HepG2 (cell line): ENCODE measurements at regions not wholly inside any gene's neighbourhood (a gene's known extent, or its start where the extent isn't known, plus 50 kb on each side); places are given as distances from the start of the nearest gene placed in this dataset.

Experiments used
- ATAC-seq: fragments of 200-7000 bp; cut with Tn5 transposase; 3 replicates; pipeline ENCODE4 v1.9.1; 2020; ENCODE audit warnings: mild to moderate bottlenecking, moderate library complexity
- BruUV-seq: library from RNA; stranded (reverse); fragments of 400-500 nt; replicated peaks from 2 replicates; lab custom pipeline; 2021; lab: Mats Ljungman, UMichigan
- CTCF ChIA-PET: fragments of 300-600 bp; formaldehyde crosslinking; extraction: SDS; loops from one replicate; lab custom pipeline; 2021; ENCODE audit warnings: low total read pairs, inconsistent platforms, low intra/inter-chr PET ratio; lab: Yijun Ruan, JAX
- POLR2A ChIA-PET: fragments of 350-600 bp; sonication (Branson Sonifier 250); formaldehyde crosslinking; loops from one replicate; lab custom pipeline; 2020; ENCODE audit warnings: antibody characterized with exemption, inconsistent platforms; lab: Yijun Ruan, JAX
- DNase-seq: peaks from one replicate; pipeline ENCODE4 v3.0.0-alpha.2; 2015; ENCODE audit warnings: low spot score
- FAIRE-seq: peaks from 3 replicates; lab custom pipeline; 2011; peaks lifted over from hg19 to GRCh38; lab: Jason Lieb, UNC
- H2AFZ ChIP-seq: one replicate; pipeline ENCODE4 v1.6.1; 2011; ENCODE audit warnings: low read length, inconsistent platforms
- H3K27ac ChIP-seq: fragments of 300-600 bp; 3 replicates; pipeline ENCODE4 v1.8.0; 2011; ENCODE audit warnings: mixed run types, mild to moderate bottlenecking, mixed read lengths, low read length, inconsistent platforms; ENCODE audit not compliant: insufficient read depth; ENCODE audit errors: extremely low read length
- H3K27me3 ChIP-seq, 2 experiments: fragments of 200-600 bp in 1 of 2; 2 replicates in 1 of 2; 3 replicates in 1 of 2; pipeline versions ENCODE4 v1.6.0 to v1.8.0; 2011; ENCODE audit warnings: low read length in 2 of 2, mild to moderate bottlenecking in 2 of 2, moderate library complexity in 2 of 2, inconsistent platforms in 1 of 2; ENCODE audit not compliant: insufficient read depth in 2 of 2, control insufficient read depth in 1 of 2
- H3K36me3 ChIP-seq, 2 experiments: fragments of 200-600 bp in 1 of 2; replicated peaks in 1 of 2; 2 replicates in 1 of 2; 3 replicates in 1 of 2; pipeline versions ENCODE4 v1.5.1 to v1.8.0; 2011; ENCODE audit warnings: low read length in 2 of 2, inconsistent platforms in 1 of 2; ENCODE audit not compliant: insufficient read depth in 2 of 2, control insufficient read depth in 1 of 2
- H3K4me1 ChIP-seq: 2 replicates; pipeline ENCODE4 v1.5.1; 2012; ENCODE audit warnings: low read length, inconsistent platforms; ENCODE audit not compliant: insufficient read depth
- H3K4me2 ChIP-seq: 2 replicates; pipeline ENCODE4 v1.6.0; 2011; ENCODE audit warnings: low read depth, low read length, inconsistent platforms
- H3K4me3 ChIP-seq, 3 experiments: fragments of 200-600 bp in 1 of 3; sonication (generic), shearing (Covaris generic) in 1 of 3; replicated peaks in 1 of 3; 2 replicates each; pipeline ENCODE4 v1.5.1; 2011 to 2016; ENCODE audit warnings: low read length in 3 of 3, inconsistent platforms in 2 of 3, low read depth in 2 of 3, mild to moderate bottlenecking in 2 of 3, control low read depth in 1 of 3, mixed read lengths in 1 of 3; ENCODE audit not compliant: insufficient read depth in 1 of 3
- H3K79me2 ChIP-seq: one replicate; pipeline ENCODE4 v1.6.1; 2011; ENCODE audit warnings: low read length, inconsistent platforms; ENCODE audit not compliant: insufficient read depth
- H3K9ac ChIP-seq: 2 replicates; pipeline ENCODE4 v1.6.0; 2011; ENCODE audit warnings: mild to moderate bottlenecking, low read depth, low read length, inconsistent platforms; ENCODE audit not compliant: insufficient read depth
- H3K9me3 ChIP-seq: 2 replicates; pipeline ENCODE4 v1.5.1; 2012; ENCODE audit warnings: mild to moderate bottlenecking, low read length
- H4K20me1 ChIP-seq: 2 replicates; pipeline ENCODE4 v1.6.0; 2011; ENCODE audit warnings: inconsistent platforms, mild to moderate bottlenecking, low read length, moderate library complexity; ENCODE audit not compliant: insufficient read depth
- AGO1 ChIP-seq: fragments of 200-400 bp; formaldehyde crosslinking; IDR thresholded peaks from 2 replicates; pipeline ENCODE4 v1.6.1; 2017; ENCODE audit warnings: mild to moderate bottlenecking, low read depth, low read length, moderate library complexity; ENCODE audit not compliant: poor library complexity, severe bottlenecking
- AKAP8 ChIP-seq: sonication (generic); formaldehyde crosslinking; IDR thresholded peaks from 2 replicates; pipeline ENCODE4 v1.5.1; 2020; ENCODE audit warnings: mild to moderate bottlenecking, missing genetic modification reagents
- BRD4 ChIP-seq: sonication (generic); formaldehyde crosslinking; IDR thresholded peaks from 2 replicates; pipeline ENCODE4 v1.4.0; 2020; ENCODE audit warnings: missing genetic modification reagents
- CREBL2 ChIP-seq: sonication (generic); formaldehyde crosslinking; IDR thresholded peaks from 2 replicates; pipeline ENCODE4 v1.8.1; 2023; ENCODE audit warnings: missing genetic modification reagents, mild to moderate bottlenecking, borderline replicate concordance
- HOXA3 ChIP-seq: sonication (generic); formaldehyde crosslinking; IDR thresholded peaks from 2 replicates; pipeline ENCODE4 v1.5.0; 2020; ENCODE audit warnings: missing genetic modification reagents
- MAFK ChIP-seq, 2 experiments: IDR thresholded peaks in 1 of 2; conservative IDR thresholded peaks in 1 of 2; 2 replicates each; pipeline ENCODE4 v1.6.1; 2011; ENCODE audit warnings: improper control_type of control experiment in 2 of 2, low read length in 2 of 2
- TBL1XR1 ChIP-seq: fragments of 150-350 bp; IDR thresholded peaks from 2 replicates; pipeline ENCODE4 v1.6.1; 2014; ENCODE audit warnings: borderline replicate concordance, low read length; ENCODE audit not compliant: partially characterized antibody
- UBTF ChIP-seq: sonication (generic); formaldehyde crosslinking; IDR thresholded peaks from 2 replicates; pipeline ENCODE4 v1.4.0; 2020; ENCODE audit warnings: mild to moderate bottlenecking, missing genetic modification reagents
- ZC3H13 ChIP-seq: sonication (generic); formaldehyde crosslinking; IDR thresholded peaks from 2 replicates; pipeline ENCODE4 v1.8.1; 2023; ENCODE audit warnings: mild to moderate bottlenecking, missing genetic modification reagents, moderate library complexity
- ZNF382 ChIP-seq: sonication (generic); formaldehyde crosslinking; IDR thresholded peaks from 2 replicates; pipeline ENCODE4 v1.5.0; 2020; ENCODE audit warnings: missing genetic modification reagents, mild to moderate bottlenecking, borderline replicate concordance
- ZNF557 ChIP-seq: sonication (generic); formaldehyde crosslinking; IDR thresholded peaks from 2 replicates; pipeline ENCODE4 v1.4.0; 2020; ENCODE audit warnings: missing genetic modification reagents
- ZNF646 ChIP-seq: sonication (generic); formaldehyde crosslinking; IDR thresholded peaks from 2 replicates; pipeline ENCODE4 v1.9.0; 2021; ENCODE audit warnings: mild to moderate bottlenecking, missing genetic modification reagents
- ZNF737 ChIP-seq: sonication (generic); formaldehyde crosslinking; IDR thresholded peaks from 2 replicates; pipeline ENCODE4 v1.5.0; 2020; ENCODE audit warnings: missing genetic modification reagents, mild to moderate bottlenecking, borderline replicate concordance
- ZNF883 ChIP-seq: sonication (generic); formaldehyde crosslinking; IDR thresholded peaks from 2 replicates; pipeline ENCODE4 v1.5.1; 2020; ENCODE audit warnings: mild to moderate bottlenecking, missing genetic modification reagents; ENCODE audit errors: not compliant biosample characterization
- whole genome bisulfite sequencing: methylation state at CpG from one replicate; pipeline ENCODE4 v1.1.6; 2017; ENCODE audit warnings: low lambda C conversion rate; 5-methylcytosine and 5-hydroxymethylcytosine counted together
- in situ Hi-C: cut with HindIII; loops from 2 replicates; pipeline ENCODE4 v1.10.0; 2017; ENCODE audit warnings: low pct_unique_long_range_greater_than_20kb; ENCODE audit not compliant: extremely low pct_ligation_motif_present
- intact Hi-C: fragments of 100-400 bp; cut with micrococcal nuclease; formaldehyde crosslinking; loops from one replicate; pipeline ENCODE4 v1.10.0; 2022; ENCODE audit not compliant: unreplicated experiment

GRCh38 chr1:83095570-83095969, 903.4 kb downstream of the TTLL7 start (continued):
- TF ChIP-seq ZNF646 (no peak), BRD4 (CRISPR knock-in tag) (no peak), ZNF883 (CRISPR knock-in tag) (no peak), ZNF382 (no peak), TBL1XR1 (no peak), ZNF557 (CRISPR knock-in tag) (no peak)

GRCh38 chr1:83090195-83090594, 908.7 kb downstream of the TTLL7 start:
- ChIA-PET CTCF (no interaction called here), POLR2A (no interaction called here)
- no TSS peak for BruUV-seq
- no peaks in the 10 kb centered on the region for H3K36me3 ChIP-seq
- WGBS = 1% methylated on average over 3 of the region's 3 CpGs
- H3K4me3 ChIP-seq = no peak overlapping the region
- no peak overlapping the region for H3K4me2 ChIP-seq
- H3K27me3 ChIP-seq = no peaks in the 10 kb centered on the region
- in situ Hi-C loops (no loop called here), intact Hi-C loops (no loop called here)
- H2AFZ ChIP-seq = no peak overlapping the region
- TF ChIP-seq ZNF737 (no peak), ZC3H13 (CRISPR knock-in tag) (no peak), AGO1 (no peak), UBTF (CRISPR knock-in tag) (no peak), CREBL2 (no peak), HOXA3 (CRISPR knock-in tag) (no peak), MAFK (conservative IDR thresholded peaks at IDR 0.05 in 1 of 2, IDR thresholded peaks at IDR 0.05 in 1 of 2; ENCODE audit: low read length in 2 of 2) (no peak), AKAP8 (CRISPR knock-in tag) (no peak)
- no peaks in the 10 kb centered on the region for H3K4me1 ChIP-seq
- no peak for FAIRE-seq
- H3K9ac ChIP-seq = no peak overlapping the region
- no peak overlapping the region for H3K27ac ChIP-seq
- no peaks in the 10 kb centered on the region for H4K20me1 ChIP-seq
- no peaks in the 10 kb centered on the region for H3K79me2 ChIP-seq
- no peak for ATAC-seq
- H3K9me3 ChIP-seq = peaks cover 79% of the 10 kb centered on the region
- DNase-seq = no peak
